ENCODE measurements at regions not wholly inside any gene's neighbourhood (a gene's known extent, or its start where the extent isn't known, plus 50 kb on each side); places are given as distances from the start of the nearest gene placed in this dataset.

GRCh38 chr6:51057296-51057695 is 238.6 kb downstream of the TFAP2B start:
- Histone ChIP-seq H3K27ac (ENCODE audit: low read depth, low read length, poor library complexity, severe bottlenecking) (no peak overlapping the region), H3K27me3 (replicated peaks; ENCODE audit: insufficient read depth, low read depth, low read length, poor library complexity) (no peaks in the 10 kb centered on the region), H3K9me3 (ENCODE audit: low read depth, low read length, poor library complexity, severe bottlenecking) (no peaks in the 10 kb centered on the region), H3K4me1 (ENCODE audit: insufficient read depth, low read length, poor library complexity, severe bottlenecking) (no peaks in the 10 kb centered on the region), H3K4me3 (ENCODE audit: low read depth, low read length, poor library complexity, severe bottlenecking) (no peak overlapping the region), H3K36me3 (ENCODE audit: insufficient read depth, low read length, poor library complexity, severe bottlenecking) (no peaks in the 10 kb centered on the region)
- no TSS peak for BruUV-seq (replicated peaks)
- TF ChIP-seq EZH2 (IDR thresholded peaks at IDR 0.05; ENCODE audit: borderline replicate concordance, low read depth, low read length, poor library complexity, severe bottlenecking) (no peak), CTCF (conservative IDR thresholded peaks at IDR 0.05; ENCODE audit: low read depth, low read length) (no peak)
- intact Hi-C loops (cut with micrococcal nuclease; ENCODE audit: unreplicated experiment), result no loop called here
- DNase-seq (ENCODE audit: low spot score), result no peak
- POLR2A ChIA-PET (ENCODE audit: low non-redundant PET), result no interaction called here
- CTCF ChIA-PET, result no interaction called here

- no peak for TF ChIP-seq CTCF (conservative IDR thresholded peaks at IDR 0.05; ENCODE audit: low read depth, low read length)
- TF ChIP-seq EZH2 (IDR thresholded peaks at IDR 0.05; ENCODE audit: borderline replicate concordance, low read depth, low read length, poor library complexity, severe bottlenecking), result no peak
- no TSS peak for BruUV-seq (replicated peaks)
- no peaks in the 10 kb centered on the region for H3K36me3 ChIP-seq (ENCODE audit: insufficient read depth, low read length, poor library complexity, severe bottlenecking)
- no peaks in the 10 kb centered on the region for H3K4me1 ChIP-seq (ENCODE audit: insufficient read depth, low read length, poor library complexity, severe bottlenecking)
- no peaks in the 10 kb centered on the region for H3K9me3 ChIP-seq (ENCODE audit: low read depth, low read length, poor library complexity, severe bottlenecking)
- ChIA-PET CTCF (no interaction called here), POLR2A (ENCODE audit: low non-redundant PET) (no interaction called here)
- no peaks in the 10 kb centered on the region for H3K27me3 ChIP-seq (replicated peaks; ENCODE audit: insufficient read depth, low read depth, low read length, poor library complexity)
- DNase-seq (ENCODE audit: low spot score), result no peak
- no peak overlapping the region for H3K27ac ChIP-seq (ENCODE audit: low read depth, low read length, poor library complexity, severe bottlenecking)
- intact Hi-C loops (cut with micrococcal nuclease; ENCODE audit: unreplicated experiment), result no loop called here
- no peak overlapping the region for H3K4me3 ChIP-seq (ENCODE audit: low read depth, low read length, poor library complexity, severe bottlenecking)
Observed at GRCh38 chr6:51060262-51060762, 241.6 kb downstream of the TFAP2B start.

- TF ChIP-seq EZH2 (IDR thresholded peaks at IDR 0.05; ENCODE audit: borderline replicate concordance, low read depth, low read length, poor library complexity, severe bottlenecking) (no peak), CTCF (conservative IDR thresholded peaks at IDR 0.05; ENCODE audit: low read depth, low read length) (no peak)
- Histone ChIP-seq H3K27me3 (replicated peaks; ENCODE audit: insufficient read depth, low read depth, low read length, poor library complexity) (no peaks in the 10 kb centered on the region), H3K9me3 (ENCODE audit: low read depth, low read length, poor library complexity, severe bottlenecking) (no peaks in the 10 kb centered on the region), H3K36me3 (ENCODE audit: insufficient read depth, low read length, poor library complexity, severe bottlenecking) (no peaks in the 10 kb centered on the region), H3K4me1 (ENCODE audit: insufficient read depth, low read length, poor library complexity, severe bottlenecking) (no peaks in the 10 kb centered on the region), H3K27ac (ENCODE audit: low read depth, low read length, poor library complexity, severe bottlenecking) (no peak overlapping the region), H3K4me3 (ENCODE audit: low read depth, low read length, poor library complexity, severe bottlenecking) (no peak overlapping the region)
- DNase-seq (ENCODE audit: low spot score), result no peak
- ChIA-PET CTCF (no interaction called here), POLR2A (ENCODE audit: low non-redundant PET) (no interaction called here)
- intact Hi-C loops (cut with micrococcal nuclease; ENCODE audit: unreplicated experiment), result no loop called here
- BruUV-seq (replicated peaks), result no TSS peak
Observed at GRCh38 chr6:51062166-51062722, 243.6 kb downstream of the TFAP2B start.

Measured in A673 (cell line).